ENCODE measurements at regions not wholly inside any gene's neighbourhood (a gene's known extent, or its start where the extent isn't known, plus 50 kb on each side); places are given as distances from the start of the nearest gene placed in this dataset.

DNA sequence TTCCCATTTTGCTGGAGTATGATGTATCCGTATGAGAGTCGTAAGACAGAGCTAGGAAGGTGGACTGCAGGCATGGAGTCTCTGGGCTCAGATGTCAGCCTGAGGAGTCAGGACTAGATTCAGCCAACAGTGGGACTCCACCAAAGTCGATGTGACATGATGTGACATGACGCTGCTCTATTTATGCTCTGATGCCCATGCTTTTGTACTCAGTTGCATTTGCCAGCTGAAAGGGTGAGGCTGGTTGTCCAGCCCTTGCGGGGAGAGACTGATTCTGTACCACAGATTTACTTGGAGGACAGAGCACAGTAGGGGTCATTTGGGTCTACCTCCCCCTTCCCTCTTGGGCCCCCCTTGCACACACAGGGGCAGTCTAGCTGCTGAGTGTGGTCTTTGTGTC lies 88.5 kb upstream of the ATG10 start:
- no peak for TF ChIP-seq GATA3 (IDR thresholded peaks at IDR 0.05; ENCODE audit: low read depth, low read length)
- no peak for TF ChIP-seq GATA2 (IDR thresholded peaks at IDR 0.05; ENCODE audit: low read depth, low read length)

DNA sequence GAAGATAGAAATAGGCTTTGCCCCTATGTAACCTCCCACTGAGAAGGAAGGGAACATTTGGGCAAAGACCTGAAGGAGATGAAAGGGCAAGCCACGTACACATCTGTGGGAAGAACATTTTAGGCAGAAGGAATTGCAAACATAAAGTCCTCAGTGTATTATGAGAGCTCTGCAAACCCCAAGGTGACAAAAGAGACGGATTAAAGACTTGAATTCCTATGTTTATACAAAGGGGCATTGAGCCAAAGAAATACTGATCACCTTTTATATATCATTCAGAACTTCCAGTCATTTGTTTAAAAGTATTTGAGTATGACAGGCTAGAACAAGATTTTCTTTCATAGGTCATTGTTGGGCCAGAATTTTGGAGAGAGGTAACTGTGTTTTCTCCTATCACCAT lies 90.2 kb upstream of the ATG10 start:
- TF ChIP-seq GATA2 (IDR thresholded peaks at IDR 0.05; ENCODE audit: low read depth, low read length) (no peak), GATA3 (IDR thresholded peaks at IDR 0.05; ENCODE audit: low read depth, low read length) (no peak)

DNA sequence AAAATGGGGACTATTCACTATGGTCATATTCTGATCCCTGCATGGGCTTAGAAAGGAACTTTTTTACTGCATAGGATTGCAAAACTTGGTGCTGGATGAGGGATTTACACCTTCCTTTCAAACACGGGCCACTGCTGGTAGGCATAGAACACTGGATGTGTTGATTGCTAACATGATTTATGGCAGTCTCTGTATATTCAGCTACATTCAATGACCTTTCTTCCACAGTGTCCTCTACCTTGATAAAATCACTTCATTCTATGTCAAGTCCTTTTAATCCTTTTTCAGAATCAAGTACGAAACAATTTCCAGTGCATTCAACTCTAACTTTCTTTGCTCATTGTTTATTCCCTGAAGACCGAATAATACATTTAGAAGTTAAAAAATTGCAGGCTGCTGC lies 91.9 kb upstream of the ATG10 start:
- TF ChIP-seq GATA3 (IDR thresholded peaks at IDR 0.05; ENCODE audit: low read depth, low read length) (no peak), GATA2 (IDR thresholded peaks at IDR 0.05; ENCODE audit: low read depth, low read length) (no peak)

DNA sequence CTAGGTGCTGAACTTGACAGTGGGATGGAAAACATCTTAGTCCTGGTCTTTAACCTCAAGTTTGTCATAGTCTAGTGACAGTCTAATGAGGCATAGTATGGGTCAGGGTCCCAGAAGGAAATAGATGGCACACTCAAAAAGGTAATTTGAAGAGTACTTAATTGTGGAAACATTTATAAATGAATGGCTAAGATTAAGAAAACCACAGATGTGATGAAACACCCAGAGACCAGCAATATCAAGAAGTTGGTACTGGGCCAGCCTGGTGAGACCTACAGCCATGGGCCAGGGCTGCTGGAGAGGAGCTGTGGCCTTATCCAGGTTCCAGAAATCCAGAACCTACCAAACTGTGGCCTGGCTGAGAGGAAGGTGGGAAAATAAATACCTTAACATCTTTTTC lies 93.5 kb upstream of the ATG10 start:
- TF ChIP-seq GATA2 (IDR thresholded peaks at IDR 0.05; ENCODE audit: low read depth, low read length) (no peak), GATA3 (IDR thresholded peaks at IDR 0.05; ENCODE audit: low read depth, low read length) (no peak)

DNA sequence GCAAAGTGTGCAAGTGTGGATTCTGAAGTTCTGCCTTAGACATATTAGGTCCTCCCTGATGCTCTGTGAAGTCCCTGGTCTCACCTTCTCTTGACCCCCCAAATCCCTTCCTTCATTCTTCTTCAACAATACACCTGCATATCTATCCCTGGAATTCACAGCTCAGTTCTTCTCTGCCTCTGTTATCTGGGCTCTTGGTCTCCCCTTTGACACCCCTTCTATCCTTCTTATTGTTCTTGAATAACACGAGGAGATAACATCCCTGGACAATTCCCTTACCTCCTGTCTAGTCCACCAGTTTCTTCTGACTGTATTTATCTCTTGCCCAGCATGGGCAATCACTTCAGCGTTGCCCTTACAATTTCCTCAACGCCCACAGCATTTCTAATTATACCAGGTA lies 104.8 kb upstream of the ATG10 start:
- TF ChIP-seq GATA2 (IDR thresholded peaks at IDR 0.05; ENCODE audit: low read depth, low read length) (no peak), GATA3 (IDR thresholded peaks at IDR 0.05; ENCODE audit: low read depth, low read length) (no peak)

DNA sequence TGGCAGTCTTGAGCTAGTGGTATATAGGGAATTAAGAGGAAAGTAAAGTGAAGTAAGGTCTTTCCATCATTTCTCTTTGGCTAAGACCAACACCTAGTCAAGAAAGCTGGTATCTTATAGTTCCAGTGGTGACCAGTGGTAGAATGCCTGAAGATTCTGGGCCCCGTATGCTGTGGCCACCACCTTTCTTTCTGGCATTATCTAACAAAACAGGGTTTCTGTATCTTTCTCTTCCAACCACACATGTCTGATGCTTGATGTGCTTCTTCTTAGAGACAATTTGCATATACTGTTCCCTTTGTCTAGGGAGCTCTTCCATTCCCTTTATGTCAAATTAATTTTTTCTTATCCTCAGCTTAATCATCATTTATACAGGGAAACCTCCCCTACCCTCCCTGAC lies 109.9 kb upstream of the SSBP2 start:
- TF ChIP-seq GATA2 (IDR thresholded peaks at IDR 0.05; ENCODE audit: low read depth, low read length) (no peak), GATA3 (IDR thresholded peaks at IDR 0.05; ENCODE audit: low read depth, low read length) (no peak)

DNA sequence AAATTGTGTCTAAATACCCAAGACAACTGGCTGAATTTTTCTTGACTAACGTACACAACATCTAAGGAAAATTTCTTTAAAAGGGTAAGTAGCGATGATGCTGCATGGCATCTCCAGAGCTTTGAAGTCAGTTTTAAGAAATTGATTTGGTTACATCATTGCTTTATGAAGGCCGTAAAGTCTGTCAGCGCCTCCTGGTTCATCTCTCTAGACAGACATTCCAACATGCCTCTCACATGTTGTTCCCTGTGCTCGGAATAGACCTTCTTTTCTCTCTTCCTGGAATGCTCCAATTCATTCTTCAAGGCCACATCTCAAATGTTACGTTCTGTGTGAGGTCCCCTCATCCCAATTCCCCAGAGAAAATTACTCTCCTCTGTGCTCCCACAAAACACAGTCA lies 108.7 kb upstream of the SSBP2 start:
- TF ChIP-seq GATA2 (IDR thresholded peaks at IDR 0.05; ENCODE audit: low read depth, low read length) (no peak), GATA3 (IDR thresholded peaks at IDR 0.05; ENCODE audit: low read depth, low read length) (no peak)

DNA sequence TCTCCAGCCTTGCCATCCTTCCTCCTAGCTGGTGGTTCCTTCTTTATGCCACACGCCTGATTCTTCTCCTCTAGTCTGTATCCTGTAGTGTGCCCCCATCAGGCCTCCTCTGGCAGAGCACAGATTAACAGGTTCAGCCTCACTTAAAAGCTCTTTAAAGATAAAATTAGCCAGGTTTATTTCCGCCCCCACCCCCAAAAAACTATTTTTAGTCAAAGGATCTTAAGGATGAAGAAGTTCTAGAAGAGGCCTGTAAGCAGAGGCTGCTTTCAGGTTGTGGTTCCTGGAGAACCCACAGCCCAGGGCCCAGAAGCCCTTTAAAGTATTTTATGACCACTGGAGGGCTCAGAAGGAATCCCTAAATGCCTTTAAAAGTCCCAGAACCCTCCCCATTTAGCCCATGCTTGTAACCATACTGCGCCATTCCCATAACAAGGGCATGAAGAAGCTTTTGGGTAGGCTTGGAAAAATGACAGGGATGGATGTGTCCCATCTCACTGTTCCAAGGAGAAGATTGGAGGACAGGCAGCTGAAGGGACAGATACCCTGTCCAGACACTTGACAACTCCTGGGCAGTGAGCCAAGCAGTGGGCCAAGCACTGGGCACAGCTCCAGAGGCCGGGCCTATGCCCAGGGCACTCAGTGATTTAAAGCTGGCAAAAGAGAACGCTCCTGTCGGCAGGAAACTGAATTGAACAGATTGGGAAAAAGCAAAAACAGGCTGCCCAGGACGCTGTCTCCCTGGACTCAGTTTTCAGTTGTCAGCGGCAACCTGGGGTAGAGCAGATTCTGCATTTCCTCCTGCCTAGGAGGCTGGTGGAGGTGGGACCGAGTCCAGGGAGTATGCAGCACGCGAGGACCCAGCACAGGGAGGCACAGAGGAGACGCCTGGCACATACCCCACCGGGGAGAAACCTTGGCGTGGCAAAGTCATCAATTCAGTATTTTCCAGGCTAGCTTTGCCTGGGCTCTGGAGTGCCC lies 106.3 kb upstream of the SSBP2 start:
- TF ChIP-seq GATA2 (IDR thresholded peaks at IDR 0.05; ENCODE audit: low read depth, low read length) (0 out of 2 replicates have a peak, but pooled peaks have one; percentile 23), GATA3 (IDR thresholded peaks at IDR 0.05; ENCODE audit: low read depth, low read length) (no peak)

DNA sequence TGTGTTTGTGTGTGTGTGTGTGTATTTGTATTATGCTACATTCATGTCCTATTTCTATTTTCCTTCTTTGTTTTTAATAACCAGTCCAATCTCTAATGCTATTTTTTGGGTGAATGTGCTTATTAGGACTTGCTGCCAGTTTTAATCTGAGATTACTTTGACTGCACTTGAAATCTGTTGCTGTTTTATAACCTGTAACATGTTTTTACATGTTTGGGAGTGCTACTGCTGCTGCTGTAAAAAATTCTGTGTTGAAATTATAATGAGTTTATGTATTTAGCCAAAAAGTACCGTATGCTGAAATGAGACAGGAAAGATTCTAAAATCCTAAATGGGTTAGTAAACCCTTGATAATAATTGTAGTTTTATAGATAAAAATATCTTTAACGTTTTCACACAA lies 104.7 kb upstream of the SSBP2 start:
- TF ChIP-seq GATA3 (IDR thresholded peaks at IDR 0.05; ENCODE audit: low read depth, low read length) (no peak), GATA2 (IDR thresholded peaks at IDR 0.05; ENCODE audit: low read depth, low read length) (no peak)

DNA sequence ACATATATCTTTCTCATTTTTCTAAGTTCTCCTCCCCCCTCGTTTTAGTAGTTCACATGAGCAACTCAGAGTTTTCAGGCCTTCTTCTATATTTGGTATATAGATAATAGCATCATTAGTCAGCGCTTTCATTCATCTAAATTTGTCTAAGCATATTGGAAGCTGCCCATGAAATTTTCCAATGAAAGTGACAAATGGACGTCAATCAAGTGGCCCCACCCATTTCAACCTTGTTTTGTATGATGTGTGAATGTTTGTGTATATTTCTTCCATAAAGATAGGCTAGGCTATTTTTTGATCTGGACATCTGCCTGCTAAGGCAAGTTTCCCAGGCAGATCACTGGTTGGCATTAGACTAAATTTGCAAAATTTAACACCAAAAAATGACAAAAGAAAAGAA lies 104.0 kb upstream of the SSBP2 start:
- TF ChIP-seq GATA2 (IDR thresholded peaks at IDR 0.05; ENCODE audit: low read depth, low read length) (no peak), GATA3 (IDR thresholded peaks at IDR 0.05; ENCODE audit: low read depth, low read length) (no peak)

DNA sequence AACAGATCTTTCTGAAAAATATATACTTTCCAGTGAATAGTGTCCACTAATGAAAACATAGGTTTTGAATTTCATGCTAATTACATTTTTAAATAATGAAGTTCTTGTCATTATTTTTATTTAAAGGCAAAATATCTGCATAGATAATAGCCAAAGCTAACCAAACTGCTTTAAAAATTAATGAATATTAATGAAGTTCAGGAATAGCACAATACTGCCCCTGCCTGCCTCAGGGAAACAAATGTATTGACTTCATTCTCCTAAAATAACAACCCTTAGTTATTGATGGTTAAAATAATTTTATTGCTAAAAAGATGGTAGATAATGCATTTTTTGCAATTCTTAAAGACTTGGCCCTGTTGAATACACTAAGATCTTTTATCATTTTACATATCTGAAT lies 103.6 kb upstream of the SSBP2 start:
- TF ChIP-seq GATA2 (IDR thresholded peaks at IDR 0.05; ENCODE audit: low read depth, low read length), result no peak
- no peak for TF ChIP-seq GATA3 (IDR thresholded peaks at IDR 0.05; ENCODE audit: low read depth, low read length)

DNA sequence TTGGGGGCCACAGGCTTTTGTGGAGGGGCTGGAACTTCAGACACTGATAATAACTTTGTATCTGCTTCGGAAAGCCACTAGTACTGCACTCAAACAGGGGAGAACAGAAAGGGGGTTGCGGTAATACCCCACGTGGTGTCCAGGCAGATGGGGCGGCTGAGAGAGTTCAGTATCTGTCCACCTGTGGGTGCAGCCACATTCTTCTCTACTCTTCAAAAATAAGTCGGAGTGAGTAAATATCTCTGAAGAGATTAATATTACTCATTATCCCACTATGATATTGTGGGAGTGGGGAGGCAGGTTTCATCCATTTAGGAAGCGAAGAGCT lies 102.1 kb upstream of the SSBP2 start:
- TF ChIP-seq GATA3 (IDR thresholded peaks at IDR 0.05; ENCODE audit: low read depth, low read length) (no peak), GATA2 (IDR thresholded peaks at IDR 0.05; ENCODE audit: low read depth, low read length) (no peak)

DNA sequence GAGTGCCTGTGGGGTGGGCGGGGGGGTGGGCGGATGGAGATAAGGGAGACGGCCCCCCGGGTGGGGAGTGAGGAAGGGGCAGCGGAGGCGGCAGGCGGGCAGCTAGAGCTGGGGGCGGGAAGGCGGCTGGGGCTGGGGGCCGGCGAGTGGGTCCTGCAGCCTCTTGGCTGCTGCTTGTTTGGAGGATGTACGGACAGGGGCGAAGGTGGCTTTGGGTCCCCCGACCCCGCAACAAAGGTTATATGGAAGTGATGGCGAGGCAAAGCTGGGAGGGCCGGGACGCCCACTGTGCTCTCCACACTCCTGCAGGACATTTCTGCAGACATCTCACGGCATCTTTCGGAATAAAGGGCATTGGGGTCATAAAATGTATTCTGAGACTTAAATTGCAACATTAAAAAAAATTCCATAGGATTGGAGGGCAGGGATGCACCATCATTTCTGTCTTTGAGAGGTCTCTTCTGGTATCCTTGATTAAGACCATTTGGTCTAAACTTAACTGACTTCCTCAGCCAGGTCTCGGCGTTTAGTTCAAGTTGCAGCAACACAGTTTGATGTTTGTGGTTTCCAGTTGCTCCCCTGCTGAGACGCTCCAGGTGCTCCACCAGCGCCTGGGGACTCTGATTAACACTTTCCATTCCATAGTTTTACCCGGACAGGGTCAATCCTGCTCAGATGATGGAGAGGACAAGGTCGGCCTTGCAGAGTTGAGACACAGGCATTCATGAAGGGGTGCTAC lies 101.6 kb upstream of the SSBP2 start:
- TF ChIP-seq GATA2 (IDR thresholded peaks at IDR 0.05; ENCODE audit: low read depth, low read length), result no peak
- no peak for TF ChIP-seq GATA3 (IDR thresholded peaks at IDR 0.05; ENCODE audit: low read depth, low read length)

DNA sequence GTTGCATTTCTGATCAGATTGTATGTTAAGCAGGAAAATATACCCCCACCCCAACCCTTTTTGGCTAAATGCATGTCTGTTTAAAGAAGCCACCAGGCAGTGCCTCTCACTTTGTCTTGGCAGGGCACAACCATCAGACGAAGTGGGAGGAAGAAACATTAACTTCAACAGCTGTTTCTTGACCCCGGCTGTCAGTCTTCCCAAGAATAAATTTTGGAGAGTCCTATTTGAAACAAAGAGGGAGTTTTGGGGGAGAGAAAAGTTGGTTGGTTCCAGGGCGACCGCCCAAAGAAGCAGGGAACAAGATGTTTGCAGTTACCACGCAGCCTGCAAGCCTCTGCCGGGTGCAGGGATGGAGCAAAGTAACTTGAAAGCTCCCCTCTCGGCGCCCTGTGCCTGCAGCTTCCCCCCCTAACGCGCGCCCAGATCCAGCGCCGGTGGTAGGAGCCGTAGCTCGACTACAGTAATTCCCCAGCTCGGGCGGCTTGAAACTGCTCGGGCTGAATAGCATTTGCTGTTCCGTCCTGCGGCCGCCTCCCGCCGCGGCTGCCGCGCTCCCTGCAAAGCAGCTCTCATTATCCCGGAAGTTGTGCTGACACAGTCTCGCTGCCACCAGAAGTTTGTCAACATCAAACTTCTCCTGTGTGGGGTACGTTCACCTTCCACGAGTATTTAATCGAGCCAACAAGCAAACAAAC lies 100.7 kb upstream of the SSBP2 start:
- TF ChIP-seq GATA3 (IDR thresholded peaks at IDR 0.05; ENCODE audit: low read depth, low read length), result no peak
- TF ChIP-seq GATA2 (IDR thresholded peaks at IDR 0.05; ENCODE audit: low read depth, low read length), result no peak; the same call in 1 of the 2 replicates
